Testis (tissue), 2 donors: ENCODE measurements at regions not wholly inside any gene's neighbourhood (a gene's known extent, or its start where the extent isn't known, plus 50 kb on each side); places are given as distances from the start of the nearest gene placed in this dataset.

Experiments used
- DNase-seq: peaks from one replicate; pipeline ENCODE4 v3.0.0-alpha.2; 2019
- H3K27ac ChIP-seq, 2 donors: fragments of 200-600 bp; sonication (generic); one replicate each; pipeline ENCODE4 v1.5.1; 2019
- H3K27me3 ChIP-seq: fragments of 200-600 bp; sonication (generic); one replicate; pipeline ENCODE4 v1.5.1; 2019
- H3K36me3 ChIP-seq: fragments of 200-600 bp; sonication (generic); one replicate; pipeline ENCODE4 v1.5.1; 2017; ENCODE audit warnings: low read depth; ENCODE audit errors: missing control alignments
- H3K4me1 ChIP-seq: fragments of 200-600 bp; sonication (generic); one replicate; pipeline ENCODE4 v1.5.1; 2019
- H3K4me3 ChIP-seq, 2 donors: fragments of 200-600 bp; sonication (generic); one replicate each; pipeline ENCODE4 v1.5.1; 2017 to 2019
- H3K9me3 ChIP-seq: fragments of 200-600 bp; sonication (generic); one replicate; pipeline ENCODE4 v1.5.1; 2017
- CTCF ChIP-seq, 3 experiments: fragments of 450-650 bp in 2 of 3; fragments of 200-600 bp in 1 of 3; sonication (generic) in 1 of 3; IDR thresholded peaks; one replicate each; pipeline ENCODE4 v1.5.1; 2016 to 2019; ENCODE audit warnings: antibody characterized with exemption in 3 of 3, mild to moderate bottlenecking in 2 of 3, moderate library complexity in 1 of 3
- POLR2A ChIP-seq: fragments of 450-650 bp; IDR thresholded peaks from one replicate; pipeline ENCODE4 v1.6.1; 2017; ENCODE audit warnings: antibody characterized with exemption, mild to moderate bottlenecking, moderate library complexity
- WGBS, 2 donors: methylation state at CpG; one replicate each; pipeline ENCODE4 v1.1.5; 2018; 5-methylcytosine and 5-hydroxymethylcytosine counted together
- intact Hi-C: fragments of 100-400 bp; cut with DNase I; formaldehyde crosslinking; loops from one replicate; pipeline ENCODE4 v1.15.1; 2023; ENCODE audit warnings: low total_unique reads

DNA sequence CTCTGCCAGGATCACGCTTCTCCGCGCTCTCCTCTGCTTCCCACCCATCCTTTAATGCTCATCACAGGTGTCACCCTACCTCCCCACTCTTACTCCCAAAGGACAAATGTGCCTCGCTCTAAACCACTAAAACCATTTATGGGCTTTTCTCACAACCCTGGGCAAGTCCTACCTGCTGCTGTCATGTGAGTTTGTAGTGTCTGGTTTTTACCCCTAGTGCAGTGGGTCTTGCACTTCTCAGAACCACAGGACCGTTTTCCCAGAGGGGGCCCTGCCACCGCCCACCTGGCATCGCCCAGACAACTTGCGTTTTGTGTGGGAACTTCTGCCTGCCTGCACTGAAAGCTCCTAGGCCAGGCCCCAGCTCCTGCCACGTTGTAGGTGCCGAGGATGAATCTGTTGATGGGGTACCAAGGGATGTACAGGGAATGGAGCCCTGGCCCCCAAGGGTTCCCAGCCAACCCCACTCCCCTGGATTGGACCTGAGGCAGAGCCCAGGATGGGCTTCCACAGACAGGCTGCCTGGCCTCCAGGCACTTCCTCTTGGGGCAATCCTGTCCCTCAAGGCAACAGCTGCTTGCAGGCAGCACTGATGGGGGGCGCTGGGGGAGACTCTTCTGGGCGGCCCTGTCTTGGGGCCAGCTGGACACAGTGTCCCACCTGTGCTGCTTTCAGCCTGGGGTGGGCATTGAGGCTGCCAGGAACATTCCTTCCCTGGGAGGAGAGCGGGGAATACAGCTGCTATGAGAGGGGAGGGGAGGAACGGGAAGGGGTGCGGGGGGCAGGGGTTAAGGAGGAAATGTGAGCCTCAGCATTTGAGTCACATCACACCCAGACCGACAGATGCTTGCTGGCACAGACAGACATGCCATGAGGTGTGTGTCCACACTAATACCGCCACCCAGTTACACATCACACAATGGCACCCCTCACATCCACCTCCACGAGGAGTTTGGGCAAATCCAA is 176.3 kb downstream of the ZFP36L2 start:
- Histone ChIP-seq H3K4me3 (no peak overlapping the region), H3K36me3 (no peaks in the 10 kb centered on the region), H3K4me1 (peaks cover 36% of the 10 kb centered on the region), H3K9me3 (no peaks in the 10 kb centered on the region), H3K27ac (peak overlapping the region; percentile 2 to 58), H3K27me3 (no peaks in the 10 kb centered on the region)
- no peak for DNase-seq
- intact Hi-C loops = no loop called here
- no peak for TF ChIP-seq POLR2A
- no peak for TF ChIP-seq CTCF (IDR thresholded peaks at IDR 0.05)
- 75 to 83% methylated on average over 12 to 18 of the region's 18 CpGs for WGBS, 2 donors

- peak overlapping the region; percentile 50 to 79 for H3K27ac ChIP-seq
- peak; percentile 78 for DNase-seq
These were observed 179.1 kb downstream of the ZFP36L2 start for GRCh38 chr2:43047187-43047780.

GRCh38 chr2:43045866-43046265 is 180.5 kb downstream of the ZFP36L2 start:
- intact Hi-C loops = no loop called here
- 55 to 71% methylated on average over 3 of the region's 3 CpGs for WGBS, 2 donors
- DNase-seq = no peak
- Histone ChIP-seq H3K4me3 (no peak overlapping the region), H3K27me3 (no peaks in the 10 kb centered on the region), H3K36me3 (no peaks in the 10 kb centered on the region), H3K4me1 (peaks cover 38% of the 10 kb centered on the region), H3K27ac (peak overlapping the region in 1 of 2 donors; percentile 79), H3K9me3 (no peaks in the 10 kb centered on the region)
- no peak for TF ChIP-seq CTCF (IDR thresholded peaks at IDR 0.05)
- TF ChIP-seq POLR2A = no peak

More at GRCh38 chr2:43047187-43047780, 179.1 kb downstream of the ZFP36L2 start:
- Histone ChIP-seq H3K9me3 (no peaks in the 10 kb centered on the region), H3K27me3 (no peaks in the 10 kb centered on the region), H3K4me3 (no peak overlapping the region), H3K4me1 (peaks cover 43% of the 10 kb centered on the region), H3K36me3 (no peaks in the 10 kb centered on the region)
- intact Hi-C loops = no loop called here
- TF ChIP-seq CTCF (IDR thresholded peaks at IDR 0.05) = no peak
- TF ChIP-seq POLR2A = no peak
- 38 to 42% methylated on average over 17 of the region's 17 CpGs for WGBS, 2 donors

- Histone ChIP-seq H3K9me3 (no peaks in the 10 kb centered on the region), H3K4me1 (peaks cover 25% of the 10 kb centered on the region), H3K27me3 (no peaks in the 10 kb centered on the region), H3K36me3 (no peaks in the 10 kb centered on the region), H3K4me3 (no peak overlapping the region), H3K27ac (peak overlapping the region; percentile 5 to 51)
- 78 to 87% methylated on average over 11 to 13 of the region's 13 CpGs for WGBS, 2 donors
- intact Hi-C loops = no loop called here
- DNase-seq = no peak
- no peak for TF ChIP-seq CTCF (IDR thresholded peaks at IDR 0.05)
- no peak for TF ChIP-seq POLR2A
These were observed 182.2 kb downstream of the ZFP36L2 start for GRCh38 chr2:43044093-43044681.
